CD14-positive monocyte (primary cell): ENCODE measurements at regions not wholly inside any gene's neighbourhood (a gene's known extent, or its start where the extent isn't known, plus 50 kb on each side); places are given as distances from the start of the nearest gene placed in this dataset.

Experiments
- DNase-seq, 3 donors: peaks; one replicate each; pipeline ENCODE4 v3.0.0-alpha.2; 2011 to 2022
- H2AFZ ChIP-seq: 2 replicates; pipeline ENCODE4 v1.6.0; 2012; ENCODE audit warnings: mild to moderate bottlenecking, low read depth, low read length, inconsistent platforms; ENCODE audit not compliant: insufficient read depth, poor library complexity, severe bottlenecking
- H3K27ac ChIP-seq, 2 donors: 1 replicate in 1 of 2; 2 replicates in 1 of 2; pipeline ENCODE4 v1.5.1; 2012 to 2013; ENCODE audit warnings: low read length in 2 of 2, control low read depth in 1 of 2, inconsistent platforms in 1 of 2, low read depth in 1 of 2, mild to moderate bottlenecking in 1 of 2
- H3K27me3 ChIP-seq, 2 donors: one replicate each; pipeline versions ENCODE4 v1.6.0 to v1.6.1; 2011 to 2013; ENCODE audit warnings: low read length in 2 of 2; ENCODE audit not compliant: control insufficient read depth in 2 of 2, insufficient read depth in 2 of 2
- H3K36me3 ChIP-seq, 2 donors: replicated peaks in 1 of 2; 1 replicate in 1 of 2; 2 replicates in 1 of 2; pipeline versions ENCODE4 v1.5.1 to v1.6.1; 2012 to 2013; ENCODE audit warnings: low read length in 2 of 2, control low read depth in 1 of 2, inconsistent platforms in 1 of 2, mild to moderate bottlenecking in 1 of 2; ENCODE audit not compliant: insufficient read depth in 2 of 2, control insufficient read depth in 1 of 2
- H3K4me1 ChIP-seq, 2 donors: 1 replicate in 1 of 2; 2 replicates in 1 of 2; pipeline versions ENCODE4 v1.5.1 to v1.6.1; 2012 to 2013; ENCODE audit warnings: low read length in 2 of 2, control low read depth in 1 of 2, inconsistent platforms in 1 of 2, mild to moderate bottlenecking in 1 of 2, moderate library complexity in 1 of 2; ENCODE audit not compliant: insufficient read depth in 2 of 2, control insufficient read depth in 1 of 2
- H3K4me2 ChIP-seq: replicated peaks from 2 replicates; pipeline ENCODE3; 2012; ENCODE audit warnings: low read length, moderate library complexity, mild to moderate bottlenecking; ENCODE audit not compliant: poor library complexity, severe bottlenecking; ENCODE audit errors: extremely low read depth
- H3K4me3 ChIP-seq, 3 experiments: fragments of 200-600 bp in 1 of 3; sonication (generic) in 1 of 3; replicated peaks in 1 of 3; 1 replicate in 2 of 3; 2 replicates in 1 of 3; pipeline ENCODE4 v1.5.1; 2011 to 2013; ENCODE audit warnings: low read length in 3 of 3, mild to moderate bottlenecking in 3 of 3, control low read depth in 2 of 3, low read depth in 2 of 3, inconsistent platforms in 1 of 3, moderate library complexity in 1 of 3
- H3K79me2 ChIP-seq: 2 replicates; pipeline ENCODE4 v1.6.0; 2012; ENCODE audit warnings: mild to moderate bottlenecking, control low read depth, inconsistent platforms, low read length, moderate library complexity; ENCODE audit not compliant: insufficient read depth
- H3K9ac ChIP-seq: 2 replicates; pipeline ENCODE4 v1.6.0; 2017; ENCODE audit warnings: low read length, mild to moderate bottlenecking; ENCODE audit not compliant: insufficient read depth, poor library complexity, severe bottlenecking
- H3K9me3 ChIP-seq, 2 donors: replicated peaks in 1 of 2; 1 replicate in 1 of 2; 2 replicates in 1 of 2; pipeline versions ENCODE4 v1.5.1 to v1.6.1; 2012 to 2013; ENCODE audit warnings: low read length in 2 of 2, control low read depth in 1 of 2; ENCODE audit not compliant: control insufficient read depth in 1 of 2, insufficient read depth in 1 of 2
- H4K20me1 ChIP-seq: 2 replicates; pipeline ENCODE4 v1.6.0; 2012; ENCODE audit warnings: mild to moderate bottlenecking, low read length, control low read depth, moderate library complexity; ENCODE audit not compliant: insufficient read depth
- H3K27ac Mint-ChIP-seq, 7 donors: one replicate each; pipeline ENCODE4 v1.8.0; 2020; ENCODE audit warnings: mild to moderate bottlenecking in 7 of 7, mixed read lengths in 7 of 7, moderate library complexity in 6 of 7, inconsistent platforms in 2 of 7
- H3K27me3 Mint-ChIP-seq, 3 donors: one replicate each; pipeline ENCODE4 v1.8.0; 2021 to 2022; ENCODE audit warnings: low read depth in 3 of 3, mild to moderate bottlenecking in 3 of 3, mixed read lengths in 3 of 3, moderate library complexity in 3 of 3, inconsistent platforms in 1 of 3
- H3K36me3 Mint-ChIP-seq, 2 donors: one replicate each; pipeline ENCODE4 v1.8.0; 2020; ENCODE audit warnings: mixed read lengths in 2 of 2, inconsistent platforms in 1 of 2, mild to moderate bottlenecking in 1 of 2
- H3K4me1 Mint-ChIP-seq: one replicate; pipeline ENCODE4 v1.8.0; 2020; ENCODE audit warnings: mild to moderate bottlenecking, mixed read lengths
- H3K4me3 Mint-ChIP-seq, 2 donors: one replicate each; pipeline ENCODE4 v1.8.0; 2020; ENCODE audit warnings: mild to moderate bottlenecking in 2 of 2, mixed read lengths in 2 of 2, moderate library complexity in 1 of 2
- H3K9me3 Mint-ChIP-seq, 7 donors: one replicate each; pipeline ENCODE4 v1.8.0; 2020 to 2022; ENCODE audit warnings: mixed read lengths in 7 of 7, mild to moderate bottlenecking in 6 of 7, moderate library complexity in 6 of 7, inconsistent platforms in 2 of 7
- CTCF ChIP-seq: fragments of 200-600 bp; IDR thresholded peaks from one replicate; pipeline ENCODE4 v1.8.0; 2022; ENCODE audit warnings: antibody characterized with exemption, mild to moderate bottlenecking
- WGBS: methylation state at CpG from one replicate; pipeline ENCODE4 v1.1.5; 2013; ENCODE audit warnings: missing lambda C conversion rate; ENCODE audit not compliant: insufficient coverage; 5-methylcytosine and 5-hydroxymethylcytosine counted together
- intact Hi-C, 2 donors: fragments of 100-400 bp; cut with micrococcal nuclease; formaldehyde crosslinking; loops; one replicate each; pipeline versions ENCODE4 v1.15.0 to v1.15.1; 2023

- no peaks in the 10 kb centered on the region for H3K79me2 ChIP-seq
- Mint-ChIP-seq H3K27ac (no peak overlapping the region), H3K4me1 (no peaks in the 10 kb centered on the region), H3K9me3 (peaks cover 0 to 9% (median 4%) of the 10 kb centered on the region in 7 donors), H3K4me3 (no peak overlapping the region), H3K27me3 (peaks cover 0 to 1% (median 0%) of the 10 kb centered on the region in 3 donors), H3K36me3 (no peaks in the 10 kb centered on the region)
- H3K4me1 ChIP-seq: no peaks in the 10 kb centered on the region
- no peaks in the 10 kb centered on the region for H4K20me1 ChIP-seq
- no peak overlapping the region for H3K27ac ChIP-seq
- H3K9ac ChIP-seq: no peak overlapping the region
- H2AFZ ChIP-seq: no peak overlapping the region
- DNase-seq: no peak
- H3K36me3 ChIP-seq: no peaks in the 10 kb centered on the region
- no peak for TF ChIP-seq CTCF
- 75% methylated on average over 3 of the region's 6 CpGs for WGBS
- intact Hi-C loops: no loop called here
- H3K4me2 ChIP-seq: no peak overlapping the region
- peaks cover 0 to 5% of the 10 kb centered on the region in 2 donors for H3K9me3 ChIP-seq
- H3K27me3 ChIP-seq: no peaks in the 10 kb centered on the region
- H3K4me3 ChIP-seq: no peak overlapping the region
These were observed 212.8 kb upstream of the KBTBD8 start for GRCh38 chr3:66785191-66785909.

- Histone ChIP-seq H3K4me2 (no peak overlapping the region), H3K9me3 (no peaks in the 10 kb centered on the region), H4K20me1 (no peaks in the 10 kb centered on the region), H2AFZ (no peak overlapping the region), H3K36me3 (no peaks in the 10 kb centered on the region), H3K9ac (no peak overlapping the region), H3K79me2 (no peaks in the 10 kb centered on the region), H3K27ac (no peak overlapping the region), H3K27me3 (no peaks in the 10 kb centered on the region), H3K4me1 (no peaks in the 10 kb centered on the region), H3K4me3 (no peak overlapping the region)
- intact Hi-C loops: no loop called here
- H3K9me3 Mint-ChIP-seq: peaks cover 0 to 5% (median 3%) of the 10 kb centered on the region in 7 donors
- no peak overlapping the region for H3K4me3 Mint-ChIP-seq
- H3K36me3 Mint-ChIP-seq: no peaks in the 10 kb centered on the region
- no peak for DNase-seq
- no peak for TF ChIP-seq CTCF
- no peaks in the 10 kb centered on the region for H3K4me1 Mint-ChIP-seq
- peaks cover 0 to 3% (median 0%) of the 10 kb centered on the region in 3 donors for H3K27me3 Mint-ChIP-seq
- no peak overlapping the region for H3K27ac Mint-ChIP-seq
- 100% methylated on average over 4 of the region's 5 CpGs for WGBS
These were observed 208.4 kb upstream of the KBTBD8 start for GRCh38 chr3:66789580-66790237.
